HFFc6 (cell line): ENCODE measurements at regions not wholly inside any gene's neighbourhood (a gene's known extent, or its start where the extent isn't known, plus 50 kb on each side); places are given as distances from the start of the nearest gene placed in this dataset.

Source experiments
- DNase-seq: peaks from one replicate; pipeline ENCODE4 v3.0.0-alpha.2; 2018
- H3K27ac Mint-ChIP-seq: 2 replicates; pipeline ENCODE4 v1.8.0; 2020; ENCODE audit warnings: mild to moderate bottlenecking, mixed read lengths
- H3K27me3 Mint-ChIP-seq: 2 replicates; pipeline ENCODE4 v1.8.0; 2021; ENCODE audit warnings: mild to moderate bottlenecking, moderate library complexity, mixed read lengths; ENCODE audit not compliant: insufficient read depth
- H3K36me3 Mint-ChIP-seq: 2 replicates; pipeline ENCODE4 v1.8.0; 2021; ENCODE audit warnings: low read depth, mixed read lengths
- H3K4me1 Mint-ChIP-seq: 2 replicates; pipeline ENCODE4 v1.8.0; 2020; ENCODE audit warnings: low read depth, mixed read lengths
- H3K4me3 Mint-ChIP-seq: 2 replicates; pipeline ENCODE4 v1.8.0; 2020; ENCODE audit warnings: mild to moderate bottlenecking, moderate library complexity, mixed read lengths
- H3K9me3 Mint-ChIP-seq: 2 replicates; pipeline ENCODE4 v1.8.0; 2020; ENCODE audit warnings: mild to moderate bottlenecking, mixed read lengths
- TF ChIP-seq, protein P1 (sequence below): fragments of 200-600 bp; sonication (generic); IDR thresholded peaks from 2 replicates; pipeline ENCODE4 v1.5.0; 2021; ENCODE audit warnings: antibody characterized with exemption, mild to moderate bottlenecking

DNA sequence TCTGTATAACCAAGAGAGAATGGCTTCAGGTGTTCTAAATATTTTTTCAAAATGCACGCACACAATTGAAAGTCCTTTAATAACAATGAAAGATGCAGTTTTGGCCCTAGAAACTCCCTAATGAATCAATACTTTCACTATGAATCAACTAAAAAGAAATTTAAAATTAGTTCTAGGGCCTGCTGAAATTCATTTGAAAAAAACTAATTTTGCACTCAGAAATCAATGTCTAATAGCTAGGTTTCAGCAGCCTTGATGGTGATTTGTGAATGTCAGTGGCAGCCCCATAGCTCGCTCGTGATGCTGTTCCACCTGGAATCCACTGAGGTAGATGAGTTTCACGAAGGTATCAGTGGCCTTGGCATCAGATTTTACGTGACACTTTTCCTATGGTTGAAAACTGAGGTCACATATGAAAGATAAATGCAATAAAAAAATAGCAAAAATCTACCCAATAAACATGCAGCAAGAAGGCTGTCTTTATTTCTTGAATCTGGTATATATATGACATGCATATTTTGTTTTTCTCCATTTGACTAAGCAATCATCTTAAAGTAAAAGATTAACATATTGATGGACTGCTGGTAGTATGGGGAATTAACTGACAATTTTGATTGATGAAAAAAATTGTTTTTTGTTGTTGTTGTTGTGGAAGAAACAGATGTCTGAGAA lies 141.0 kb downstream of the AKAP11 start:
- peaks cover 3% of the 10 kb centered on the region; the same call in 1 of the 2 replicates for H3K27me3 Mint-ChIP-seq
- H3K36me3 Mint-ChIP-seq, result no peaks in the 10 kb centered on the region
- TF ChIP-seq, protein P1, sequence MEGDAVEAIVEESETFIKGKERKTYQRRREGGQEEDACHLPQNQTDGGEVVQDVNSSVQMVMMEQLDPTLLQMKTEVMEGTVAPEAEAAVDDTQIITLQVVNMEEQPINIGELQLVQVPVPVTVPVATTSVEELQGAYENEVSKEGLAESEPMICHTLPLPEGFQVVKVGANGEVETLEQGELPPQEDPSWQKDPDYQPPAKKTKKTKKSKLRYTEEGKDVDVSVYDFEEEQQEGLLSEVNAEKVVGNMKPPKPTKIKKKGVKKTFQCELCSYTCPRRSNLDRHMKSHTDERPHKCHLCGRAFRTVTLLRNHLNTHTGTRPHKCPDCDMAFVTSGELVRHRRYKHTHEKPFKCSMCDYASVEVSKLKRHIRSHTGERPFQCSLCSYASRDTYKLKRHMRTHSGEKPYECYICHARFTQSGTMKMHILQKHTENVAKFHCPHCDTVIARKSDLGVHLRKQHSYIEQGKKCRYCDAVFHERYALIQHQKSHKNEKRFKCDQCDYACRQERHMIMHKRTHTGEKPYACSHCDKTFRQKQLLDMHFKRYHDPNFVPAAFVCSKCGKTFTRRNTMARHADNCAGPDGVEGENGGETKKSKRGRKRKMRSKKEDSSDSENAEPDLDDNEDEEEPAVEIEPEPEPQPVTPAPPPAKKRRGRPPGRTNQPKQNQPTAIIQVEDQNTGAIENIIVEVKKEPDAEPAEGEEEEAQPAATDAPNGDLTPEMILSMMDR, result no peak

DNA sequence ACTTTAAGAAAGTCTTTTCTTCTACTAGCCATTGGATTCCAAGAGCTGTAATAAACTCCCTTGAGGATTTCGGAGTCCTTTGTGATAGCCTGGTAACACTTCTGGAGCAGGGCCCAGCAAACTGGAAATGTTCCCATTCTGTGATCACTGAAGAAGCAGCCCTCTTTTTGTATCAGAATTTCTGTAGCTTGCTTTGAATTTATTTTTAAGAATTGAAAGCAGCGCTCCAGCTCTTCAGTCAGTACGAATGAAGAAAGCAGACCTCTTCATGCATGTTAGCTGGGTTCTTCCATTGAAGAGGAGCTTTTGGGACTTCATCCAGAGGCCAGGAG lies 141.5 kb downstream of the AKAP11 start:
- DNase-seq, result no peak
- no peak overlapping the region for H3K4me3 Mint-ChIP-seq
- TF ChIP-seq, protein P1, result no peak
- no peak overlapping the region for H3K27ac Mint-ChIP-seq
- no peaks in the 10 kb centered on the region for H3K36me3 Mint-ChIP-seq
- H3K27me3 Mint-ChIP-seq, result peaks cover 3% of the 10 kb centered on the region; the same call in 1 of the 2 replicates
- H3K9me3 Mint-ChIP-seq, result no peaks in the 10 kb centered on the region
- H3K4me1 Mint-ChIP-seq, result no peaks in the 10 kb centered on the region

More for the DNA sequence above, 141.0 kb downstream of the AKAP11 start:
- no peak for DNase-seq
- Mint-ChIP-seq H3K4me1 (no peaks in the 10 kb centered on the region), H3K27ac (no peak overlapping the region), H3K4me3 (no peak overlapping the region), H3K9me3 (no peaks in the 10 kb centered on the region)

DNA sequence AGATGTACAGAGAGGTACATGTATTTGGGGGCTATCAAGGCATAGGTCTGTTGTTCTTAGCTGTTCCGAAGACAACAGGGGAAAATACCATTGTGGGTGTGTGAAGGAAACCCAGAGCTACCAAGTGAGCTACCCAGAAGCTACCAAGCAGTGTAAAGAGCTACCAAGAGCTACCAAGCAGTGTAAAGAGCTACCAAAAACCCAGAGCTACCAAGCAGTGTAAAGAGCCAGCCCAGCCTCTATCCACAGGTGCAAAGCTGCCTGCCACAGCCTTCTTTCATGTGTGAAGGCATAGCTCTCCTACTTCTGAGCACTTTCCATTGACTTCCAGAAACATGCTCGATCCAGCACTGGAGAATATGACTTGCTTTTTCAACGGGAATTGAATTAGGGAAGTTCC lies 145.7 kb downstream of the AKAP11 start:
- no peaks in the 10 kb centered on the region for H3K36me3 Mint-ChIP-seq
- no peaks in the 10 kb centered on the region for H3K9me3 Mint-ChIP-seq
- peaks cover 7% of the 10 kb centered on the region for H3K27me3 Mint-ChIP-seq
- TF ChIP-seq, protein P1, result no peak
- no peak overlapping the region for H3K4me3 Mint-ChIP-seq
- no peak overlapping the region for H3K27ac Mint-ChIP-seq
- DNase-seq, result no peak
- no peaks in the 10 kb centered on the region for H3K4me1 Mint-ChIP-seq

DNA sequence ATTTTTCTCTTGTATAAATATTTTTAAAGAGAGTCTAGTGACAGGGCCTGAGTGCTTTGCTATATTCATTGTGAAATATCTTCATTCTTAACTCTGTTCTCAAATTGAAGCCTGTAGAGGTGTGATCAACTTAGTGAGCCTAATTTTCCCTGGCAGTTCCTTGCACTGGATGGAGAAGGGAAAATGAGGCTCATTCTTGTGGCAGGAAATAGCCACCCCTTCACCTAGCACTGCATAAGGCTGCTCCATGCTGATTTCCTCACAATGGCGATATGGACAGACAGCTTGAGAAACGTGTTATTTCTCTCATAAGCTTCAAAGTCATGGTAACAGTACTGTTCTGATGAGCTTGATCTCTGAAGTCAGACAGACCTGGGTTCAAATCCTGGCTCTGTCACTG lies 146.2 kb downstream of the AKAP11 start:
- no peak for DNase-seq
- peaks cover 7% of the 10 kb centered on the region for H3K27me3 Mint-ChIP-seq
- TF ChIP-seq, protein P1, result no peak
- no peak overlapping the region for H3K4me3 Mint-ChIP-seq
- H3K27ac Mint-ChIP-seq, result no peak overlapping the region
- no peaks in the 10 kb centered on the region for H3K9me3 Mint-ChIP-seq
- no peaks in the 10 kb centered on the region for H3K4me1 Mint-ChIP-seq
- no peaks in the 10 kb centered on the region for H3K36me3 Mint-ChIP-seq

DNA sequence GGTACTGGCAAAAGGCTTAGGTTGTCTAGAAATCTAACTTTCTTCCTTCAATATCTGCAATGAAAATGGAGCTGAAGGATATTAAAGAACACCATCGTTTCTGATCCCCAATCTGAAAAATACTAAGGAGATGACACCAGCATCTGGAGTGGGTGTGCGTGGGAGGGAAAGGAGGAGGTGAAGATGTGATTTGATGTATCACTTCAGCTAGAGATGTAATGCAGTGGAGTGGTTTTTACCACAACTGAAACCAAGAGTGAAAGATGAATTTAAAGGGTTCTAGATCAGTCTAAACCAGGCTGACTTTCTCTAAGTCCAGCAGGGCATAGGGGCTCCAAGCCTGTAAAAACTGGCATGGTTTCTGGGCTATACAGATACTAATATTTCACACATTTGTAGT lies 148.4 kb downstream of the AKAP11 start:
- Mint-ChIP-seq H3K4me1 (no peaks in the 10 kb centered on the region), H3K4me3 (no peak overlapping the region), H3K27me3 (peaks cover 4% of the 10 kb centered on the region), H3K9me3 (no peaks in the 10 kb centered on the region; the same call in 1 of the 2 replicates), H3K27ac (no peak overlapping the region), H3K36me3 (no peaks in the 10 kb centered on the region)
- DNase-seq, result no peak
- TF ChIP-seq, protein P1, result no peak
